KBM-7 (cell line): ENCODE measurements at regions not wholly inside any gene's neighbourhood (a gene's known extent, or its start where the extent isn't known, plus 50 kb on each side); places are given as distances from the start of the nearest gene placed in this dataset.

Source experiments
- DNase-seq: peaks from one replicate; pipeline ENCODE4 v3.0.0-alpha.2; 2015
- in situ Hi-C: fragments of 300-500 bp; cut with MboI; formaldehyde crosslinking; loops from 2 replicates; pipeline ENCODE4 v1.14.3; 2020; ENCODE audit warnings: low sequenced_read_pairs, low pct_unique_long_range_greater_than_20kb, mixed read lengths

DNA sequence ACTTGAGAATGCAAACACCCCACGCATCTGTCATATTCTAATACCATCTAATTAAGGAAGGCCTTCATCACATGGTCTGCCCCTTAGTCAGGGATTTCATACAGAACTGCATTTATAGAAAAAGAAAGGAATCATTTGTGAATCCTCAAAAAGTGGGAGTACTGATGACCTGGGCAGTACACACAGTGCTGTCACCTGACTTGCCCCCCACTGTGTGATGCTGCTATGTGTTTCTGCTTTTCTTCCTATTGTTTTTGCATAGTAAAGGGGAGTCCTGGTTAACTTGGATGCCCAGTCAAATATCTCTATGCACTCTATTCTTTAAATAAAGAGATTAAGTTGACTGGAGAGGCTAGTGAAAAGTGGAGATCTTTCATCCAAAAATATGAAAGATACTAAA lies 1921.2 kb upstream of the PRR20A start:
- no peak for DNase-seq
- in situ Hi-C loops: no loop called here

DNA sequence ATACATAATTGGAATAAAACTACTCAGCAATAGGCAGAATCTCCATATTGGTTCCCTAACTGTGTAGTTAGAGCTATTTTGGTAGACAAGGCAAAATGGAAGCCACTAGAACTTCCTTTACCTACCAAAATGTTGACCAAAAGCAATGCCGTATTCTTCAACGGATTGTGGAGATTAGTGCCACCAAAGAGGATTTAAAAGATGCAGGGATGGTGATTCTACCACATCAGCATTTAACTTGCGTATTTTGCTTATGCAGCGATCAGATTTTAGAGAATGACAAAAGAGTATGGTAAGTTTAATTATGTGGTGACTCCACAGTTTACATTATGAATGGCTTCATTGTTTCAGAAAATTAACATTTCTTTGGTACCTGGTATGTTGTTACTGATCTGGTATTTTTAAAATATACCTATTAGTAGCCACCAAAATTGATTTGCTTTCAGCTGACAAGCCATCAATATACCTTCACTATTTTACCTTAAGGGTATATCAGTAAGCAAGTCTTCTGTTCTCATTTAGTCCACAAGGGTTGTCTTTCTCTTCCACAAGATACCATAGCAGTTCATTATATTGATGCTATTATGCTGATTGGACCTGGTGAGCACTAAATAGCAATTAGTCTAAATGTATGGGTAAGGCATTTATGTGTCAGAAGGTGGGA lies 1910.7 kb upstream of the PRR20A start:
- in situ Hi-C loops: no loop called here
- DNase-seq: no peak

DNA sequence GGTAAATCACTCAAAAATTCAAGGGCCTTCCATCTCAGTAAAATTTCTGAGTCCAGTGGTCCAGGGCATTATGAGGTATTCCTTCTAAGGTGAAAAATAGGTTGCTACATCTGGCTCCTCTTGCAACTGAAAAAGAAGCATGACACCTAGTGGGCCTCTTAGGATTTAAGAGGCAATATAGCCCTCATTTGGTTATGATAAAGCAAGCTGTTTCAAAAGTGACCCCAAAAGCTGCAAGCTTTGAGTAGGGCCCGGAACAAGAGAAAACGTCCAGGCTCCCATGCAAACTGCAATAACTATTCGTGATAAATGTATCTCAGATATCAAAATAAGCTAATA lies 1910.2 kb upstream of the PRR20A start:
- DNase-seq: no peak
- in situ Hi-C loops: no loop called here

DNA sequence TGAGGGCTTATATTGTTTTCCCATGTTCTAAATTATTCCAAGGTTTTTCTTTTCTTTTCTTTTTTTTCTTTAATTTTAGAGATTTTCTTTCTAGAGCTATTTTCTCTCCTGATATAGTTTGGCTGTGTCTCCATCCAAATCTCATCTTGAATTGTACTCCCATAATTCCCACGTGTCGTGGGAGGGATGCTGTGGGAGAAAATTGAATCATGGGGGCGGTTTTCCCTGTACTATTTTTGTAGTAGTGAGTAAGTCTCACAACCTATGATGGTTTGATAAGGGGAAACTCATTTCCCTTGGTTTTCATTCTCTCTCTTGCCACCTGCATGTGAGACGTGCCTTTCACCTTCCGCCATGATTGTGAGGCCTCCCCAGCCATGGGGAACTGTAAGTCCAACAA lies 1906.4 kb upstream of the PRR20A start:
- in situ Hi-C loops: no loop called here
- no peak for DNase-seq

DNA sequence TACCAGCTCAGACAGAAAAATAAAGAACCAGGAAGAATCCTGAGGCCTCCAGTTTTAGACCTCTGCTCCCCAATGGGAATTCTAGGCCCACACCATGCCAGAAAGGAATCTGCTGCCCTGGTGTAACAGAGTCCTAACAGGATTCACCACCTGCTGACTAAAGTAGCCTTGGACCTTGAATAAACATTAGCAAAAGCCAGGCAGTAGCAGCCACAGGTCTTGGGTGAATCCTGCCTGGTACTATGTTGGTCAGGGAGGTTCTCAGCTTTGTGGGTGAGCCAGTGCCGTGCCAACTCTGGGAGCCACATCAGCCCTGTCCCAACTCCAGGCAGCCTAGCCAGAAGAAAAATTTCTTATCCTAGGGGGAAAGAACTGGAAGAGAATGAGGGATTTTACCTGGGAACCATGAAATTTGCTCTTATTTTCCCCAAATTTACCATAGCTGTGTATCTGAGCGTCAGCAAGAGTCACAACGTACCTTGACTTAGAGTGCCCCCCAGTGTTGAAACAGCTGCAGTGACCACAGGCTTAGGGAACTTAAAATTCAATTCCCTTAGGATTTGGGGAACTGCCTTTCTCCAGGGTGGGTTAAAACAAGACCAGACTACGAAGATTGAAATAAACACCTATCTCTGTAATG lies 1895.6 kb upstream of the PRR20A start:
- in situ Hi-C loops: no loop called here

DNA sequence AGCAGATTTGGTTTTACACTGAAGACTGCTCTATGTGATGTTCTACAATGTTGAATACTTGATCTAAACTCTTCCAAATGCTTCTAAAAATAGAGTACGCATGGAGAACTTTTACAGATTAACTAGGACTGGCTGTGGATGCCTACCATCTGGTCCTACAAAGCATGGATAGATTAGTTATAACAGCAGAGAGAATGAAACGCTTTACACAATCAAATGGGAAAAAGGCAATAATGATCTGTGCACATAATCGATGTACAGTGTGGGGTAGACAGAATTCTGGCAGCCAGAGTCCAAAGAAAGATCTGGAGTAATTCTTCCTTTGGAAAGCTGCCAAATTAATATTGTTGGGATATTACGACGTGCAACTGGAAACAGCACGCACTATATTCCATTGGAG lies 1885.5 kb upstream of the PRR20A start:
- in situ Hi-C loops: no loop called here
- DNase-seq: no peak

More for the DNA sequence above, 1895.6 kb upstream of the PRR20A start:
- peak; percentile 54 for DNase-seq

DNA sequence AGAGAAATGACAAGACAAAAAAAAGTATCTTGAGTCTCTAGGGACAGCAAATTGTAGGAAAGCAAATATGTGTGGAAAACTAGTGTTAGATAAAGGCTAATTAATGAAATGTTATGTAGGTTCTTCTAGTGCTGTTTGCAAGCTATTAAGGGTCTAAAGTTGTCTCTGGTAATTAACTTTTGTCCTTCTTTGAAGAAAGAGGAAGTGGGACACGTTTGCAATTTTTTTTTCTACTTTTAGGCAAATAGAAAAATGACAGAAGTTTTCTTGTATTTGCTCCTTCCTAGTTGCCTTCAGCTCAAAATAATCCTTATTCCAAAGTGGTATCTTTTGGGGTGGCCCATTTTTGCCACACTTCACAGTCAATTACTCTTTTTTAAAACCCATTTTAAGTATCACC lies 1877.7 kb upstream of the PRR20A start:
- DNase-seq: peak; percentile 13
- in situ Hi-C loops: no loop called here

DNA sequence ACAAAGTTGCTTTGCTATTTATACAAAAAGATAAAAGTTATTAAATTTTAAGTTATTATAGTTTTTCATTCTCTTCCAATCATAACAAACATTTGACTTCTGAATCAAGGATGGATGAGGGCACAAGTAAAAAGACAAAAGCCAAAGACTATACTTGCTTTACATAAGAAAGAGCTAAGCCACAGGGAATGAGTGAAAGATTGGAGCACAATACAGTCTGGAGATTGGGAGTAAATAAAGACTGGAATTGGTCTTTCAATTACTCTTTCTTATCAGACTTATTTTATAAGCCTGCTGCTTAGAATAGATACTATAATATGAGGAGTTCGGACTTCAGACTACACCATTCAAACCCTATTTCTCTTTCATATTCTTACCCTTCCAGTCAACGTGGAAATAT lies 1874.1 kb upstream of the PRR20A start:
- in situ Hi-C loops: no loop called here

DNA sequence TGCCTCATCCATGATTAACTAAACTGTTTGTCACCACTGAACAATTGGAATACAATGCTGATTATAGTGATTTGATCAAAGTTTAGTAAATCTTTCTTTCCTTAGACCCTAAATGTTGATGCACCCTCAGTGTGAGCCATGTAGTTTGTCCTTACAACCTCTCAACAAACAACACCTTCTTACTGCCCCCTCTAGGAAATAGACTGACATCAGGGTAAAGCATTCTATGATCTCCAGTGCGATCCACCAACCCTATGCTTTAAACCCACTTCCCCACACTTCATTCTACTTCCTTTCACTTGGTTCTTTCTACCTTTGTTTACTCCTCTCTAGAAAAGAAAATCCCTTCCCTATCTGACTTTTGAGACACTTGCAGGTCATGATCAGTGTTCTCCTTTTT lies 1842.5 kb upstream of the PRR20A start:
- no peak for DNase-seq
- in situ Hi-C loops: no loop called here

More for the DNA sequence above, 1874.1 kb upstream of the PRR20A start:
- DNase-seq: no peak

DNA sequence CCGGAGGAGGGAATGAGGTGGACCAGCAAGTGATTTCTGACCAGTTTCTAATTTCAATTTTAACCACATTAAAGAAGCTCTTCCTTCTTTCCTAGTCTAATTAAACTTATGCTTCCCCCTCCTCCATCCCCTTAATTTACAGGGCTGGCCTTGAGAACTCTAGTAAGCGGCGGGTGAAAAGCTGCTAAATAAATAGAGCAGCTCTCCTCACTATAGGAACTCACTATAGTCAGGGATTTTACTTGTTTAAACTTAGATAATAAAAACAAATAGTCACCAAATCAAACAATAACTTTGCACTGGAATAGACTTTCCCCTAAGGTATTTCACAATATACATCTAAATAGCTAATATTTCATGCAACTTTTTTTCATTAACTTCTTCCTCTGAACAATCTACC lies 1838.2 kb upstream of the PRR20A start:
- DNase-seq: no peak
- in situ Hi-C loops: no loop called here

DNA sequence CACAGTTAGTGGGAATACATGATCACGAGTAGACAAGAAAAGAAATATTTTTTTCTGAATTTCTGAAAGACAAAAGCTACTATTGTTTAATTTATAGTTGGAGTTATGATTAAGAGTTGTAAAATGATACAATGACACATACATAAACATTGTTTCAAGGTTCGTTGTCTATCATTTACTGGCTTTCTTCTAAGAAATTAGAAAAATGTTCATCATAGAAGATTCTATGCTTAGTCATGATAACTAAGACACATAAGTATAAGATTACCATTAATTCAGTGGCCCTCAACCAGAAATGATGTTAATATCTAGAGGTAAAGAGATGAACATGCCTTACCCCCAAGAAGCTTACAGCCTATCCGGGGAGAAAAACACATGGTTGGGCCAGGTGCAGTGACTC lies 1832.8 kb upstream of the PRR20A start:
- no peak for DNase-seq
- in situ Hi-C loops: no loop called here

DNA sequence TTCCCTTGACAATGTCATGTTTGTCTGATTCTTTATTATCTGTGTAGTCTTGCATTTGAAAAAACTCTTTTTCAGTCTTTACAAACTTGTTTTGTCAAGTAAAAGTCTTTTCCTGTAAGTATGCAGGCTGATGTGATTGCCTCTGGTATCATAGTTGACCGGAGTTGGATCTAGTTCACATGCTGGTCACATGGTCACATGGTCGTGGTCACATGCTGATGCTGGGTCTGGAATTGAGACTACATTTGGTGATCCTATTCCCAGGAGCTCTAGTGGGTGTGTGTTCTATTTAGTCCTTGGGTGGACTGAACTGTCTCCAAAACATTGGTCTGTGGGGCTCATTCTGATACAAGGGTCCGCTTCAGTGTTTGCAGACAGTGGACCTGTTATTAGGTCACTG lies 1798.8 kb upstream of the PRR20A start:
- DNase-seq: no peak
- in situ Hi-C loops: no loop called here

DNA sequence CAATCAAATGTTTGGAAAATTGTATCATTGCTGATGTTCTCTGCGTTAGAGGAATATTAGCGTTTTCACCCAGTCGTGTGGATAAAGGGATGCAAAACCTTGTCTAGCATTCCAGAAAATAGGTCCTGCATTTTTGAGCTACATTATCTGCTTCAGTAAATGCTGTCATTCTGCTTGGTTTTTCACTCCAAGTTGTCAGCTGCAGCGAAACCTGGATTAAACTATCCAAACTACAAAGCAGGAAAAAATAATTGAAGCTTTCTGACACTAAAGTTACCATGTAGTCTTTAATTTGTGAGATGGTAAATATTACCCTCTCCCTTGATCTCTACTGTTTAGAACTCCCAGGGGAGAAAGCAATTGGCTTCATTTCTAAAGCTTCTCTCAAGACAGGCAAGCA lies 1795.5 kb upstream of the PRR20A start:
- in situ Hi-C loops: no loop called here
- no peak for DNase-seq

DNA sequence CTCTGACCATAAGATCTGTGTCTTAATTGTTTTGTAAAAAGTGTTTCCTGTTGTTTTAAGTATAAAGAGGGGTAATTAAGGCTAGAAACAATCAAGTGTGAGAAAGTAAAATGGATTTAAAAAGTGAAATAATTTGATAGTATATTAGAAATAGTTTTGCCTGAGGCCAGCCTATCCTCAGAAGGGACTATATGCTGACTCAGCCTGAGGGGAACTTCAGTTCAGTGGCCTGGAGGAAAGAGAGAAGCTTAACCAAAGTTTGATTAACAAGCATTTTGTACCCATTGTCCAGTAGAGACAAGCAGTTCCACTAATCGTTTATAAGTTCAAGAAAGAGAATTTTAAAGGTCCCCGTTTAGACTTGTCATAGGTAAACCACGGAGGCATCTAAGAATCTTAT lies 1793.2 kb upstream of the PRR20A start:
- in situ Hi-C loops: no loop called here

DNA sequence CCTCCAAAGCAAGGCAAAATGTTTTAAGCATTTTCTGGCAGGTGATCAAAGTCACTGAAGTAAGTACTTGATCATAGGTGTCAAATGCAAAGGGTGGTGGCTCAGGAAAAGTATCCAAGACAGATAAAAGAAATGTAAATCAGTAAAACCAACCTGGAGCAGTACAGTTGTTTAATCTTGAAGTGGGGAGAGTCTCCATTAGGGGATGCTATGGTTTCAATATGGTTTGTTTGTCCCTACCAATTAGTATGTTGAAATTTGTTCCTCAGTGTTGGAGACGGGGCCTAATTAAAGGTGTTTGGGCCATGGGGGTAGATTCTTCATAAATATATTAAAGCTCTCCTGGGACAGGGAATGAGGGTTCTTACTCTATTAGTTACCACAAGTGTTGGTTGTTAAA lies 1781.7 kb upstream of the PRR20A start:
- in situ Hi-C loops: no loop called here
- no peak for DNase-seq

More for the DNA sequence above, 1793.2 kb upstream of the PRR20A start:
- DNase-seq: no peak

DNA sequence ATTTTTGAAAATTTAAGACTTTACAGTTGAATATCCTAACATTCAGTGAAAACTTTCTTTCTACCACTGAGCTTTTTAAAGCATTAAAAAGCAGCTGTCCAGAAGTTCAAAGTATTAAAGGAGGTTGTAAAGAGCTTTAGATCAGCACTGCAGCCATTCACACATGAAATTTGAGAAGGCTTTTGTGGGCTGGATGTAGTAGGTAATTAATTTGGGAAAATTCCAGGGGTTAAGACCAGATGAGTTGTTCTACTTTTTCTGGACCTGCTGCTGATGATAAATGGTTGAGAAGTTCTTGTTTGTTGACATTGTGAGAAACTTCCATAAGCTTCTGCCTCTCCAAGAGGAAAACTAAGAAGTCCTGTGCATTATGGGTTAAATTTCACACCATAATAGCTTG lies 1779.6 kb upstream of the PRR20A start:
- no peak for DNase-seq
- in situ Hi-C loops: no loop called here

DNA sequence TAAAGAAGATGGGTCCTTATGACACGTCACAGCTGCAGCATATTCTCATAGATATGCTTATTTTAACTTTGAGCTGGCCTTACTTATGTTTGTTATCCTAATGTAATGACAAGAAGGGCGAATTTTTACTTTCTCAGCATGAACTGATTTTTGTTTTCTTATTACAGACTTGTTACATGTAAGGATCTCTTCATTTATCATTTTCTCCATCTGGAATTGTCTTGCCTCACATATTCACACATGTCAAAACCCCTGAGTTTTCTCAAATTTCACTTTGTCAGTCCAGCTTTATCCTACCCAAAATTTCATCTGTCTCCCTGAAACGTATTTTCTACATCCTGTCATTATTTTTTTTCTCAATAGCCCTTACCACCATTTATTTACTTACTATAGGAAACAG lies 1774.0 kb upstream of the PRR20A start:
- in situ Hi-C loops: no loop called here
- no peak for DNase-seq

DNA sequence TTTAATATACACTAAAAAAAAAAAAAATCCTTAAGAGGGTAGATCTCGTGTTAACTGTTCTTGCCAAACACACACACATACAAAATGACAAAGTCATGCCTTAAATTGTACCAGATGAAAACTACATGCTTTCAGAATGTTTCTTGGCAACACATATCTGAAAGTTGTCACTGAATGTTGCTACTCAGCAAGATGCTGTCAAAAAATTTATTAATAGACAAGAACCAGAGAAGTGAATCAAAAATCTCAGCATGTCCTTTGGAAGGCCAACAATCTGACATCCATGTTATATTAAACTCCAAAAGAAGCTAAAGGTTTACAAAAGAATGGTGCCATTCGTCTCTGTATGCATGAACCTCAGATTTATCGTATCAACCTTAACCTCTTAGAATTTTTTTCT lies 1746.2 kb upstream of the PRR20A start:
- in situ Hi-C loops: no loop called here
- DNase-seq: no peak

DNA sequence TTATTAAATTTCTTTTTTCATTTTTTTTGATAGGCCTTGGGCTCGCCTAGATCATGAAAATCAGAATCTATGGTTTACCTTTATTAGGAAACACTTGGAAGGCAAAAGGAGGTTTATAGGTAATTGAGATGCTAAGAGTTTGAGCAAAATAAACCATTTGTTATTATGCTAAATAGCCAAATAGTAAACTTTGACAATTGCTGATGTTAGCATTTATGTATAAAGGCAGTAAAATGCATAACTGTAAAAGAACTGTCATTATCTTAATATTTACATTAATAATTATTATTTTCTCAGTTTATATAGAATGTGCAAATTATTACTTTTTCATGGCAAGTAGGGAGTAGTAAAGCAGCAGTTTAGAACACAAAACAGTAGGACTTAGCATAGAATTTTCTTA lies 1737.8 kb upstream of the PRR20A start:
- in situ Hi-C loops: no loop called here
- no peak for DNase-seq

DNA sequence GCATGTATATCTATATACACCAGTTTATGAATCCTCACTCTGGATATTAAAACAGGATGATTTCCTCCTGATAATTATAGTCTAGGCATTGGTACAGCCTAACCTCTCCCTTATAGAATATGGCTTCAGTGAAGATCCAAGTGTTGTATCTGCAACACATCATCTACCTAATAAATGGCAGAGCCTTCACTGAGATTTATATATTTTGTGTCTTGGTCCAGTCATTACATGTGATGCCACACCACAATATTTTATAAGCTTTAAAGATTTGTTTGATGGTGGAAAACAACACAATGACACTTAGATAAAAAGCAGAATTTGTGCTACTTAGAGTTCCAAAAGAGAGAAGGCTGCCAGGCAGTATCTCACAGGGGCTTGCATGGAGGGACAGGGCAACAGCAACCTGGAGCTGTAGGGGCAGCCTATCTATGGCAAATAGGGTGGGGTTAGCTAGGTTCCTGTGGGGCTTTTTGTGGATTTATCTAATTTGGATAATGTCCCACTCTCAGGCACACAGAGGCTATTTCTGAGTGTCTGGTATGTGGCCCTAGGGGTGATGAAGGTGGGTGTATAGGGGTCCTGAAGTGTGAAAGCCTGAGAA lies 1736.7 kb upstream of the PRR20A start:
- in situ Hi-C loops: no loop called here
- DNase-seq: no peak
